NCI-H1930 (cell line): ENCODE measurements at regions not wholly inside any gene's neighbourhood (a gene's known extent, or its start where the extent isn't known, plus 50 kb on each side); places are given as distances from the start of the nearest gene placed in this dataset.
A peak's percentile ranks its signal among the peaks of the same experiment; 100 is the strongest.
"Not testable (repeated sequence)": the region's sequence is repeated elsewhere in the genome, so short reads cannot be mapped to it uniquely, and the experiment has no call there.

Experiments
- DNase-seq, 2 experiments: peaks; one replicate each; lab custom pipeline; 2025; lab: John Stamatoyannopoulos, UW

GRCh38 chr3:106399761-106400160 lies 530.9 kb upstream of the CBLB start:
- no peak for DNase-seq

- no peak for DNase-seq
These were observed 533.1 kb upstream of the CBLB start for GRCh38 chr3:106401666-106402490.

DNA sequence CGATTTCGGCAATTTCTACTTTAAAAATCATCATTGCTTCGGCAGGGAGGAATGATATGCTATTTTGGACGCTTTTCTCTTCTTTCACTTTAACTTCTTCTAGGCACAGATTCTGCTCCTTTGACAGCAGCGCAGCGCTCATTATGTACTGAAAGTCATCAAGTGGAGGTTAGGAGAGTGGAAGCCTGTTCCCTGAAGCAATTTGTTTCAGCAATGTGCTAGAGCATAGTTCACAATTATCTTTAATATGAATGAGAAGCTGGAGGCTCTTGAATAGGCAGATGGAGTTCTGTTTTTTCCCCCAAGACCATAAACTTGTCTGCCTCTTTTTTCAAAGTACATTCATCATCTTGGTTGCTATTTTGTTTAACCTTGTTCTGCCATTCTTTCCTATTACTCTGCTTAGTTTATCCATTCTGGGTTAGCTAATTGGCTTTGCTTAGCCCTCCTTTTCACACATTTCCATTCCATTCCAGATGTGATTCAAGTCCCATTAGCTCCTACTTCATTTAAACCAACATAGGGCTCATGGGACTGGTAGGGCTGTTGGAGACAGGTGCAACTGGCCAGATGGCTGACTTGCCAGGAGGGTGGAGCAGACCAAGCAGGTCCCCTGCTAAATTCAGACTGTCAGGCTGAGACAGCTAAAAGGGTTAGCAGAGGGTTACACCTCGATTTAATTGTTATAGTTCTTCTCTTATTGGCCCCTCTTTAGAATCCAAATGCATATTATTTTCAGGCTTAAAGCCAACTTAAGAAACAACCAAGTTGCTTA lies 534.7 kb upstream of the CBLB start:
- DNase-seq, result peak in 1 of 2 experiments; percentile 33

- DNase-seq, result no peak
These were observed 544.9 kb upstream of the CBLB start for GRCh38 chr3:106413683-106414082.

DNA sequence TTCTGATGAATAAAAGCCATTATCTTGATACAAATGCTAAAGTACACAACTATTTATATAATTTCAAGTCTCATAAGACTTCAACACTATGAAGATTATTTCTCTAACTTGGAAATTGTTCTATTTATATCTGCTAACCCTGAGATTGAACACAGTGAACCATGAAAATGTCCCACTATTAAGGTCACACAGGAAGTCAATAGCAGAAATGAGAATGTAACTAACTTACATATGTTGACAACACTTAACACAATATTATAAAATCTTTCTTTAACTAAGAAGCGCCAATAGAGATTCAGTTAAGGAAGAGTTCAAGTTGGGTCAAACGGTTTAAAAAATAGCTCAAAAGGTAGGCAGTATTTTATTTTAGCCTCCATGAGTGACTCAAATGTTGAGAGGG lies 551.8 kb upstream of the CBLB start:
- no peak for DNase-seq

DNA sequence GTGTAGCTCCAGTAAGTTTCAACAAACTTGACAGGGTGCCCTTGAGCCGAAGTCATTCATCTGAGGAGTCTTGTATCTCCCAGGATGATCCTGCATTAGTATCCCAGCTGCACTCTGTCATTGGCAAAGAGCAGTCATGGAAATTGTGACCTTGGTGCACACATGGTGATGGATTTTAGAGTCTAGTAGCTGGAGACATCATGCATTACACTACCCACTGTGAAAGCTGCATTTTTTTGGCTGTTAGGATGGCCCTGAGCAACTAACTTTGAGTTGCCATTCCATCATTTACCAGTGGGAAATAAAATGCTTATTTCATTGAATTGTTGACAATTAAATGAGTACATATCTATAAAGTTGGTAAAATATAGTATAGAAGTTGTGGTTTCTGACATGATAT lies 552.6 kb upstream of the CBLB start:
- DNase-seq, result no peak

DNA sequence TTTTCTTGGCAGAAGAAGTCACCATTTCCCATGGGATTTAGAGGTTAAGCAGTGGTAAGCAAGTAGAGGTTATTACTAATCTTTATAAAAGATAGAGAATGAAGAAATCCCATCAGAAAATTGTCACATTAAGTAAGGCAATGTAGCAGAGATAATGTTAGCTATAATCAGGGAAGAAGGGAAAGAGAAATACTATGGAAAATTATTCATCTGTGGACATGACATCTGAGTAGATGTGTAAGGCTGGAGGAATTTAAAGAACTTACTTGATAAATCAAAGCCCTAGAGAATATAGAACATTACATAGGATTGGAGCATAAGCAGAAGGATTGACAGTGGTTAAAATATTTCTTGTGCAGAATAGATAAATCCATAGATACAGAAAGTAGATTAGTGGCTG lies 553.1 kb upstream of the CBLB start:
- DNase-seq, result no peak

GRCh38 chr3:106423321-106424225 lies 554.8 kb upstream of the CBLB start:
- no peak for DNase-seq

DNA sequence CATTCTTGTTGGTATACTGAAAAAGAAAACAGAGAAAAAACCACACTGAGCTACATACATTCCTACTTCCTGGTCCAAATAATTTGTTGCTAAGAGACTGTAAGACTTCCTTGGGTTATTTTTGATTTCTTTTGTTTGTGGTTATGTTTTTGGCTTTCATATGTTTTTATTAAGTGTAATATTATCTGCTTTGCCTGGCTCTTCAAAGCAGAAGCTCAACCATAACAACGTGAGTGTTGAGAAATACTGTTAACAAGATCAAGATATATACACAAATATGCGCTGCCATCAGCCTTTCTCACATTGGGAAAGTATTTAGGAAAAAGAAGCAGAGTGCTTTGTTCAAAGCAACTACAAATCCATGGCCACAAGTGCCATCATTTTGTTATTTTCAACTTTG lies 556.2 kb upstream of the CBLB start:
- DNase-seq, result no peak

DNA sequence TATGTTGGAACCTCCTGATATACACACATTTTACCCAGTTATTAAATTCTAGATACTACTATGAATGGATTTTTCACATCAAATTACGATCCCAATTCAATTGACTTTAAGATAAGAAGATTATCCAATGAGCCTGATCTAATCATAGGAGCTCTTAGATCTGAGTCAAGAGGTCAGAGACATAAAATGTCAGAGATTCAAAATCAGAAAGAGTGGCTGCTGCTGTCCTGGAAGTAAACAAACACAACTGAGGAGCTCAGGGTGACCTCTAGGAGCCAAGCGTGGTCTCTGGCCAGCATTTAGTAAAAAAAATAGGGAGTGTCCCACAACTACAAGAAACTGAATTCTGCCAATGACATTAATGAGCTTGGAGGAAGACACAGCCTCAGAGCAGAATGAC lies 557.1 kb upstream of the CBLB start:
- no peak for DNase-seq

DNA sequence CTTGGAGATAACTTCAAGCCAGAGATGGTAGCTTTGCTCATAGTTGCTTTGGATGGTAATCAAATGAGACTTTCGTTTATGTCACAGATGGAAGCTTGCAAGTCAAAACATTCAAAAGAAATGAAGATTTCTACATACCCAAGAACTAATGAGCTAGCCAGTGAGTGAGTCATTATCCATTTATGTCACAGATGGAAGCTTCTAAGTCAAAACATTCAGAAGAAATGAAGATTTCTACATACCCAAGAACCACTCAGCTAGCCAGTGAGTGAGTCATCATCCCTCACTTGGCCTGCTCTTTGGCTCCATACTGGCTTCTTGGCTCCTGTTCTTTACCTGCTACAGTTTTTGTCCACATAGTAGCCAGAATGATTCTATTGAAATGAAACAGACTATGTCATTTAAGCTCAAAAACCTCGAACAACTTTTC lies 559.8 kb upstream of the CBLB start:
- no peak for DNase-seq

DNA sequence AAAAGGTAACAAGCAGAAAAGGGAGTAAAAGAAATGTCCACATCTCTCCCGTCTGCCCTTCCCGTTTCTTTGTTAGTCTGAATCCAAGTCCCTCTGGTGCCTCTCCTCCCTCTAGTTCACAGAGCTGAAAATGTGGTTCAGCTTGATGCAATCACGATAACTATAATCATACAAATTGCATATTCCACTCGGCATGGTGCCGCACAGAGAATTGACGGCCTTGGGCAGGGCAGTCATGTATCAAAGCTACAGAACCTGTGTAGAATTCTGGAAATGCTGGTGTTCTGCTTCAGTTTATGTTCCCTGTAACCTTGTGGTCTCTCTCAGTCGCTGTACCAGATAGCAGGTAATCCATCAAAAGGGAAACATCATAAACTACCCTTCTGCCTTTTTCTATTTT lies 562.9 kb upstream of the CBLB start:
- no peak for DNase-seq

DNA sequence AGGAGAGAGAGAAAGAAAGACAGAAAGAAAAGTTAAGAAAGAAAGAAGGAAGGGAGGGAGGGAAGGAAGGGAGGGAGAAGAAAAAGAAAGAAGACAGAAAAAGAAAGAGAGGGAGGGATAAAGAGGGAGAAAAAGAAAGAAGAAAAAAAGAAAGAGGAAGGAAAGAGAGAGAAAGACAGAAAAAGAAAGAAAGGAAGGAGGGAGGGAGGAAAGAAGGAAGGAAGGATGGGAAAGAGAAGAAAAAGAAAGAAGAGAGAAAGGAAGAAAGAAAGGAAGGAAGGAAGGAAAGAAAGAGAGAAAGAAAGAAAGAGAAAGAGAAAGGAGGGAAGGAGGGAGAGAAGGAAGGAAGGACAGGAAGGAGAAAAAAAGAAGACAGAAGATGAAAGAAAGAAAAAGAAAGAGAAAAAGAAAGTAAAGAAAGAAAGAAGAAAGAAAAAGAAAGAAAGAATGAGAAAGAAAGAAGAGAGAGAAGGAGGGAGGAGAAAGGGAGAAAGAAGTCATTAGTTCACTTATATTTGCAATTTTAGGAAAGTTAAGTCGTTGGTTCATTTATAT lies 567.2 kb upstream of the CBLB start:
- no peak for DNase-seq

DNA sequence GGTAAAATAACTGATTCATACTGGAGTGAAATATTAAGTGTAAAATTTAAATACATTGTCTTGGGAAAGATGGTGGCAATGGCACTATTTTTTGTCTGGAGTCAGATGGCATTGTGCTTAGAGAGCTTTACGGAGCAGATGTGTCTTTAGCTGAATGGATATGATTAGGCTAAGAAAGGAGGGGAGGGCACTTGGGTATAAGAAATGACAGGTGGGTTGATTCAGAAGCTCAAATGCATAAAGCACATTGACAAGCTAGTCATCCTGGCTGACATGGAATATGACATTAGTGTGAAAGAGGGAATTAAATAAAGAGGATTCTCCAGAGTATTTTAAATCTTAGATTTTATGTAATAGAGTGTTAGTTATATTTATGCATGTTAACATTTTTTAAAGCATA lies 570.1 kb upstream of the CBLB start:
- DNase-seq, result peak; percentile 71 to 80

DNA sequence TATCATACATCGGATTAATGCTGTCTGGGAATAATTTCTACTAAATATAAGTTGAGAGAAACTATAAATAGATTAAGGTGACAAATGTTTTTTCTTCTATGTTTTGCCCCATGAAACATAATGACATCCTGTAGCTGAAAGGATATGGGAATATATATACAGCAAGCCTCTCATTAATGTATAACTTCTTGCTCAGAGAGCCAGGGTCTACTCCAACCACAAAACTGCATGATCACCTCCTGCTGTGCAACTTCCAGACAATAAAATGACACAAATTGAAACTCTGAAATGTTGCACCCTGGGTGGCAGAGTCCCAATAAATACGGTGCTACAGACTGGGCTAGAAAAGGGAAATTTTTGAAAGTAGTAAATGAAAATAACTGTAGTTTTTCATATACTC lies 571.9 kb upstream of the CBLB start:
- DNase-seq, result no peak

DNA sequence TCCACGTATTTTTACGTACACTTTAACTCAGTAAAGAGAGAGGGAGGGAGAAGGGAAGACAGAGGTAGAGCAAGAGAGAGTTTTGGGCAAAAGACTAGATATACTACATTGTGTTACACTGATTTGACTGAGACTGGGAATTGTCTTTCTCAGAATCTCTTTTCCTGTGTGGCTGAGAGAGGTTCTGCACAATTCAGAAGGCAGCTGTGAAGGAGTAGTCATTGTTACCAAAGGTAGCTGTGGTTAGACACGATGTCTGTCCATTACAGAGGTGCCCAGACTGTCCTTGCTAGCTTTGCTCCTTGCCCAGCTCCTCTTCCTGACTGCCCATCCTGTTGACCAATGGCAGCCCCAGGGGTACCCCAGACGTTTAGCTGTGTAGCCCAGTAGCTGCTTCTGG lies 577.5 kb upstream of the CBLB start:
- DNase-seq, result no peak

GRCh38 chr3:106447723-106448301 lies 579.0 kb upstream of the CBLB start:
- no peak for DNase-seq

- DNase-seq, result not testable (repeated sequence)
These were observed 579.7 kb upstream of the CBLB start for GRCh38 chr3:106448372-106448966.

- no peak for DNase-seq
These were observed 583.3 kb upstream of the CBLB start for GRCh38 chr3:106452096-106452495.

- no peak for DNase-seq
These were observed 585.7 kb upstream of the CBLB start for GRCh38 chr3:106454497-106454896.
